IMR-90 (cell line): ENCODE measurements at regions not wholly inside any gene's neighbourhood (a gene's known extent, or its start where the extent isn't known, plus 50 kb on each side); places are given as distances from the start of the nearest gene placed in this dataset.
A peak's percentile ranks its signal among the peaks of the same experiment; 100 is the strongest.

Source experiments
- ATAC-seq: fragments of 200-7000 bp; cut with Tn5 transposase; 2 replicates; pipeline ENCODE4 v1.9.1; 2020; ENCODE audit warnings: low read depth, mild to moderate bottlenecking, moderate library complexity
- BruUV-seq: library from RNA; stranded (reverse); fragments of 400-500 nt; replicated peaks from 2 replicates; lab custom pipeline; 2021; lab: Mats Ljungman, UMichigan
- CTCF ChIA-PET: fragments of 300-600 bp; formaldehyde crosslinking; extraction: SDS; loops from one replicate; lab custom pipeline; 2021; ENCODE audit warnings: antibody characterized with exemption; lab: Yijun Ruan, JAX
- POLR2A ChIA-PET: fragments of 300-600 bp; sonication (Branson Sonifier 250); formaldehyde crosslinking; loops from one replicate; lab custom pipeline; 2022; ENCODE audit warnings: antibody characterized with exemption; ENCODE audit not compliant: unreplicated experiment; lab: Charles Lee
- DNase-seq: peaks from one replicate; pipeline ENCODE4 v3.0.0; 2013
- H2AFZ ChIP-seq: replicated peaks from 2 replicates; pipeline ENCODE3; 2013; ENCODE audit warnings: low read length, mild to moderate bottlenecking; ENCODE audit not compliant: poor library complexity
- H2AK5ac ChIP-seq: 2 replicates; pipeline ENCODE4 v1.6.1; 2013; ENCODE audit warnings: low read depth, low read length, inconsistent platforms
- H2AK9ac ChIP-seq: replicated peaks from 2 replicates; pipeline ENCODE3; 2013; ENCODE audit warnings: mild to moderate bottlenecking, low read depth, low read length, moderate library complexity; ENCODE audit not compliant: poor library complexity
- H2BK120ac ChIP-seq: 2 replicates; pipeline ENCODE4 v1.6.1; 2013; ENCODE audit warnings: low read depth, low read length, inconsistent platforms
- H2BK15ac ChIP-seq: 3 replicates; pipeline ENCODE4 v1.6.1; 2013; ENCODE audit warnings: low read depth, low read length, inconsistent platforms
- H2BK20ac ChIP-seq: 2 replicates; pipeline ENCODE4 v1.6.1; 2013; ENCODE audit warnings: low read depth, mild to moderate bottlenecking, inconsistent platforms, low read length, moderate library complexity
- H2BK5ac ChIP-seq: 2 replicates; pipeline ENCODE4 v1.6.1; 2013; ENCODE audit warnings: mild to moderate bottlenecking, low read depth, low read length, inconsistent platforms; ENCODE audit not compliant: poor library complexity, severe bottlenecking
- H3K14ac ChIP-seq: replicated peaks from 2 replicates; pipeline ENCODE4 v1.6.1; 2013; ENCODE audit warnings: low read depth, low read length, inconsistent platforms
- H3K18ac ChIP-seq: 2 replicates; pipeline ENCODE4 v1.6.1; 2013; ENCODE audit warnings: low read depth, low read length, control low read depth
- H3K23ac ChIP-seq: 2 replicates; pipeline ENCODE4 v1.6.1; 2013; ENCODE audit warnings: low read depth, low read length, inconsistent platforms
- H3K27ac ChIP-seq: 2 replicates; pipeline ENCODE4 v1.5.1; 2013; ENCODE audit warnings: mild to moderate bottlenecking, control low read depth, low read length; ENCODE audit not compliant: insufficient read depth
- H3K27me3 ChIP-seq: 2 replicates; pipeline ENCODE4 v1.6.1; 2013; ENCODE audit warnings: low read length; ENCODE audit not compliant: control insufficient read depth, insufficient read depth
- H3K36me3 ChIP-seq: 2 replicates; pipeline ENCODE4 v1.6.1; 2013; ENCODE audit warnings: low read length, mixed read lengths; ENCODE audit not compliant: control insufficient read depth, insufficient read depth
- H3K4ac ChIP-seq: 2 replicates; pipeline ENCODE4 v1.6.1; 2013; ENCODE audit warnings: low read depth, low read length, inconsistent platforms
- H3K4me1 ChIP-seq: 2 replicates; pipeline ENCODE4 v1.6.1; 2013; ENCODE audit warnings: low read length, mixed read lengths; ENCODE audit not compliant: control insufficient read depth, insufficient read depth
- H3K4me2 ChIP-seq: 2 replicates; pipeline ENCODE4 v1.6.1; 2013; ENCODE audit warnings: low read depth, mild to moderate bottlenecking, control low read depth, low read length, moderate library complexity
- H3K4me3 ChIP-seq: 2 replicates; pipeline ENCODE4 v1.5.1; 2013; ENCODE audit warnings: low read depth, mild to moderate bottlenecking, control low read depth, low read length, moderate library complexity; ENCODE audit not compliant: insufficient read depth
- H3K56ac ChIP-seq: 2 replicates; pipeline ENCODE4 v1.6.1; 2013; ENCODE audit warnings: low read length, inconsistent platforms; ENCODE audit not compliant: insufficient read depth; ENCODE audit errors: extremely low read depth
- H3K79me1 ChIP-seq, 2 experiments: 2 replicates each; pipeline ENCODE4 v1.6.1; 2013; ENCODE audit warnings: low read length in 2 of 2, inconsistent platforms in 1 of 2, low read depth in 1 of 2
- H3K9ac ChIP-seq: 2 replicates; pipeline ENCODE4 v1.6.1; 2013; ENCODE audit warnings: low read depth, low read length, control low read depth
- H3K9me1 ChIP-seq: 2 replicates; pipeline ENCODE4 v1.6.1; 2013; ENCODE audit warnings: low read length, inconsistent platforms; ENCODE audit not compliant: insufficient read depth
- H3K9me3 ChIP-seq: 2 replicates; pipeline ENCODE4 v1.6.1; 2013; ENCODE audit warnings: low read length; ENCODE audit not compliant: control insufficient read depth, insufficient read depth
- H4K20me1 ChIP-seq: 2 replicates; pipeline ENCODE4 v1.6.1; 2013; ENCODE audit warnings: low read length, inconsistent platforms; ENCODE audit not compliant: insufficient read depth
- H4K5ac ChIP-seq: 2 replicates; pipeline ENCODE4 v1.6.1; 2013; ENCODE audit warnings: mild to moderate bottlenecking, low read depth, low read length, control low read depth
- H4K8ac ChIP-seq, 2 experiments: 2 replicates each; pipeline ENCODE4 v1.6.1; 2013; ENCODE audit warnings: low read depth in 2 of 2, low read length in 2 of 2, control low read depth in 1 of 2, inconsistent platforms in 1 of 2
- H4K91ac ChIP-seq: 2 replicates; pipeline ENCODE4 v1.6.1; 2013; ENCODE audit warnings: low read depth, low read length, inconsistent platforms; ENCODE audit not compliant: insufficient read depth
- BHLHE40 ChIP-seq: fragments of 150-350 bp; IDR thresholded peaks from 2 replicates; pipeline ENCODE4 v1.6.1; 2016; ENCODE audit warnings: mild to moderate bottlenecking, low read depth, low read length
- CEBPB ChIP-seq: IDR thresholded peaks from 2 replicates; pipeline ENCODE4 v1.6.1; 2012; ENCODE audit warnings: low read depth, low read length, improper control_type of control experiment
- ELK1 ChIP-seq: fragments of 150-350 bp; IDR thresholded peaks from 2 replicates; pipeline ENCODE4 v1.6.1; 2016; ENCODE audit warnings: low read depth, mild to moderate bottlenecking, low read length, moderate library complexity, borderline replicate concordance
- FOS ChIP-seq: fragments of 150-350 bp; IDR thresholded peaks from 2 replicates; pipeline ENCODE4 v1.6.1; 2016; ENCODE audit warnings: low read depth, low read length
- MAZ ChIP-seq: IDR thresholded peaks from 2 replicates; pipeline ENCODE4 v1.6.1; 2012; ENCODE audit warnings: low read depth, mild to moderate bottlenecking, low read length, improper control_type of control experiment, moderate library complexity, borderline replicate concordance
- MXI1 ChIP-seq: IDR thresholded peaks from 2 replicates; pipeline ENCODE4 v1.6.1; 2012; ENCODE audit warnings: low read depth, mild to moderate bottlenecking, low read length, moderate library complexity, borderline replicate concordance
- NFE2L2 ChIP-seq: fragments of 150-350 bp; IDR thresholded peaks from 2 replicates; pipeline ENCODE4 v1.6.1; 2016; ENCODE audit warnings: low read depth, mild to moderate bottlenecking, low read length
- POLR2A ChIP-seq: IDR thresholded peaks from 2 replicates; pipeline ENCODE4 v1.6.1; 2012; ENCODE audit warnings: mild to moderate bottlenecking, low read depth, low read length
- RCOR1 ChIP-seq: IDR thresholded peaks from 2 replicates; pipeline ENCODE4 v1.6.1; 2012; ENCODE audit warnings: mild to moderate bottlenecking, low read length, improper control_type of control experiment; ENCODE audit not compliant: insufficient replicate concordance
- RFX5 ChIP-seq: IDR thresholded peaks from 2 replicates; pipeline ENCODE4 v1.8.0; 2012; ENCODE audit warnings: low read depth, mild to moderate bottlenecking, low read length, moderate library complexity
- SMC3 ChIP-seq: fragments of 150-350 bp; IDR thresholded peaks from 2 replicates; pipeline ENCODE4 v1.6.1; 2016; ENCODE audit warnings: low read depth, mild to moderate bottlenecking, antibody characterized with exemption, low read length, moderate library complexity
- USF2 ChIP-seq: fragments of 150-350 bp; IDR thresholded peaks from 2 replicates; pipeline ENCODE4 v1.6.1; 2017; ENCODE audit warnings: mild to moderate bottlenecking, antibody characterized with exemption, low read length, low read depth
- WGBS, 2 experiments: methylation state at CpG; one replicate each; pipeline versions ENCODE4 v1.1.5 to v1.1.7; 2013; ENCODE audit warnings: missing lambda C conversion rate in 2 of 2; ENCODE audit not compliant: insufficient read length in 1 of 2; ENCODE audit errors: extremely low coverage in 2 of 2; 5-methylcytosine and 5-hydroxymethylcytosine counted together
- dilution Hi-C: fragments of 300-500 bp; cut with HindIII; formaldehyde crosslinking; loops from one replicate; pipeline ENCODE4 v1.14.3; 2018; ENCODE audit warnings: low sequenced_read_pairs; ENCODE audit not compliant: unreplicated experiment
- in situ Hi-C: fragments of 300-500 bp; cut with MboI; formaldehyde crosslinking; loops from 3 replicates; pipeline ENCODE4 v1.14.3; 2019; ENCODE audit warnings: low sequenced_read_pairs, inconsistent platforms, mixed read lengths
- intact Hi-C: fragments of 100-400 bp; cut with micrococcal nuclease; formaldehyde crosslinking; loops from 2 replicates; pipeline ENCODE4 v1.10.0; 2022
- TF ChIP-seq, protein P1 (sequence below): conservative IDR thresholded peaks from 2 replicates; pipeline ENCODE4 v1.5.1; 2012; ENCODE audit warnings: mild to moderate bottlenecking, low read depth, low read length, improper control_type of control experiment

DNA sequence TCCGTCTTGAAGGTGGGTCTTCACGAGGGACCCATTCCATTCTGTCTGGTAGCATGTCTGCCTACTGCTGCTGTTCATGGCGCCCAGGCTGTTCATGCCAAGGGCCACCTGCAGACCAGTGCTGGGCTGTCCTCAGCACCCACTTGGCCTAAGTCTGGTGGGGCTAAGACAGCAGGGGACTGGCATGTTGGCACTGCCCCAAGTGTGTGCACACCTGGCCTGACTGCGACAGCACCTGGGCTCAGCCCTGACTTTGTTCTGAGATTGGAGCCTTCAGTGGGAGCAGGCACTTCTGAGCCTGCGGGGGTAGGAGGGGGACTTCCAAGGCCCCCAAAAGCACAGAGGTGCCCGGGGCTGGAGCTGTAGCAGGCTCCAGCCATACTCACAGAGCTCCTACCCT, 250.8 kb upstream of the EDNRB start:
- Histone ChIP-seq H3K4me2 (no peak overlapping the region), H3K9me3 (peaks cover 7% of the 10 kb centered on the region), H2BK15ac (no peak overlapping the region), H4K20me1 (no peaks in the 10 kb centered on the region), H3K23ac (no peak overlapping the region), H4K91ac (no peak overlapping the region), H2BK120ac (no peak overlapping the region), H3K27ac (no peak overlapping the region), H3K56ac (no peak overlapping the region), H4K8ac (no peak overlapping the region), H3K4ac (no peak overlapping the region), H2BK20ac (no peak overlapping the region), H3K4me1 (no peaks in the 10 kb centered on the region), H3K9ac (no peak overlapping the region), H2AK5ac (no peak overlapping the region), H3K18ac (no peak overlapping the region), H3K14ac (no peak overlapping the region), H2AFZ (peak overlapping the region; percentile 39), H3K4me3 (no peak overlapping the region), H4K5ac (no peak overlapping the region), H3K9me1 (no peaks in the 10 kb centered on the region), H3K79me1 (no peaks in the 10 kb centered on the region), H2BK5ac (no peak overlapping the region), H3K27me3 (no peaks in the 10 kb centered on the region), H3K36me3 (no peaks in the 10 kb centered on the region), H2AK9ac (no peak overlapping the region)
- DNase-seq: no peak
- in situ Hi-C loops (no loop called here), intact Hi-C loops (no loop called here), dilution Hi-C loops (no loop called here)
- ChIA-PET POLR2A (no interaction called here), CTCF (no interaction called here)
- no CpG with 5 or more reads among the region's 6 CpGs for WGBS, 2 experiments
- TF ChIP-seq RCOR1 (no peak), RFX5 (no peak), NFE2L2 (no peak), FOS (no peak), ELK1 (no peak), MXI1 (no peak), USF2 (no peak), SMC3 (no peak), CEBPB (no peak), BHLHE40 (no peak), MAZ (no peak), POLR2A (no peak)
- TF ChIP-seq, protein P1, sequence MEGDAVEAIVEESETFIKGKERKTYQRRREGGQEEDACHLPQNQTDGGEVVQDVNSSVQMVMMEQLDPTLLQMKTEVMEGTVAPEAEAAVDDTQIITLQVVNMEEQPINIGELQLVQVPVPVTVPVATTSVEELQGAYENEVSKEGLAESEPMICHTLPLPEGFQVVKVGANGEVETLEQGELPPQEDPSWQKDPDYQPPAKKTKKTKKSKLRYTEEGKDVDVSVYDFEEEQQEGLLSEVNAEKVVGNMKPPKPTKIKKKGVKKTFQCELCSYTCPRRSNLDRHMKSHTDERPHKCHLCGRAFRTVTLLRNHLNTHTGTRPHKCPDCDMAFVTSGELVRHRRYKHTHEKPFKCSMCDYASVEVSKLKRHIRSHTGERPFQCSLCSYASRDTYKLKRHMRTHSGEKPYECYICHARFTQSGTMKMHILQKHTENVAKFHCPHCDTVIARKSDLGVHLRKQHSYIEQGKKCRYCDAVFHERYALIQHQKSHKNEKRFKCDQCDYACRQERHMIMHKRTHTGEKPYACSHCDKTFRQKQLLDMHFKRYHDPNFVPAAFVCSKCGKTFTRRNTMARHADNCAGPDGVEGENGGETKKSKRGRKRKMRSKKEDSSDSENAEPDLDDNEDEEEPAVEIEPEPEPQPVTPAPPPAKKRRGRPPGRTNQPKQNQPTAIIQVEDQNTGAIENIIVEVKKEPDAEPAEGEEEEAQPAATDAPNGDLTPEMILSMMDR: no peak
- no peak for ATAC-seq
- BruUV-seq: no TSS peak
